ENCODE measurements at regions not wholly inside any gene's neighbourhood (a gene's known extent, or its start where the extent isn't known, plus 50 kb on each side); places are given as distances from the start of the nearest gene placed in this dataset.

DNA sequence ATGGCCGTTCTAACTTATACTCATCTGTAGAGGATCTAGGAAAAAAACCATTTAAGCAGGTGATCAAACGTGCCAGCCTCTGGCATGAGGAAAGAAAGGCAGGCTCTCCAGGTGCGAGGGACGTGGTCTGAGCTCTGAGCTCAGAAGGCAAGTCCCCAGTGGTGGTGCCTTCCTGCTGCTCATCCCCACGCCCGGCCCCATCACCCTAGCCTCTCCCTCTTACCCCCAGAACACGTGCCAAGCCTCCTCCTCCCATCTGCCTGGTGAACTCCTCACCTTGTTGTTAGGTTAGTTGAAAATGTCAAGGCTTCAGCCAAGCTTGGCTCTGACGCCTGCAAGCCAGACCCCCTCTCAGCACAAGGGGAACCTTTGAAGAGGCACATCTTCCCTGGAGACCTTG is 571.2 kb upstream of the MKI67 start:
- Mint-ChIP-seq H3K4me1 (ENCODE audit: low read depth, unreplicated experiment) (peaks cover 6% of the 10 kb centered on the region), H3K36me3 (ENCODE audit: unreplicated experiment) (no peaks in the 10 kb centered on the region), H3K27me3 (ENCODE audit: unreplicated experiment) (peaks cover 2% of the 10 kb centered on the region), H3K4me3 (ENCODE audit: unreplicated experiment) (no peak overlapping the region), H3K27ac (ENCODE audit: unreplicated experiment) (no peak overlapping the region), H3K9me3 (ENCODE audit: unreplicated experiment) (peaks cover 2% of the 10 kb centered on the region)
- TF ChIP-seq, protein P1, sequence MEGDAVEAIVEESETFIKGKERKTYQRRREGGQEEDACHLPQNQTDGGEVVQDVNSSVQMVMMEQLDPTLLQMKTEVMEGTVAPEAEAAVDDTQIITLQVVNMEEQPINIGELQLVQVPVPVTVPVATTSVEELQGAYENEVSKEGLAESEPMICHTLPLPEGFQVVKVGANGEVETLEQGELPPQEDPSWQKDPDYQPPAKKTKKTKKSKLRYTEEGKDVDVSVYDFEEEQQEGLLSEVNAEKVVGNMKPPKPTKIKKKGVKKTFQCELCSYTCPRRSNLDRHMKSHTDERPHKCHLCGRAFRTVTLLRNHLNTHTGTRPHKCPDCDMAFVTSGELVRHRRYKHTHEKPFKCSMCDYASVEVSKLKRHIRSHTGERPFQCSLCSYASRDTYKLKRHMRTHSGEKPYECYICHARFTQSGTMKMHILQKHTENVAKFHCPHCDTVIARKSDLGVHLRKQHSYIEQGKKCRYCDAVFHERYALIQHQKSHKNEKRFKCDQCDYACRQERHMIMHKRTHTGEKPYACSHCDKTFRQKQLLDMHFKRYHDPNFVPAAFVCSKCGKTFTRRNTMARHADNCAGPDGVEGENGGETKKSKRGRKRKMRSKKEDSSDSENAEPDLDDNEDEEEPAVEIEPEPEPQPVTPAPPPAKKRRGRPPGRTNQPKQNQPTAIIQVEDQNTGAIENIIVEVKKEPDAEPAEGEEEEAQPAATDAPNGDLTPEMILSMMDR (IDR thresholded peaks at IDR 0.05; ENCODE audit: partially characterized antibody, unreplicated experiment) = no peak
- no peak for DNase-seq

- TF ChIP-seq, protein P1 (IDR thresholded peaks at IDR 0.05; ENCODE audit: partially characterized antibody, unreplicated experiment) = no peak
- Mint-ChIP-seq H3K9me3 (ENCODE audit: unreplicated experiment) (no peaks in the 10 kb centered on the region), H3K27ac (ENCODE audit: unreplicated experiment) (no peak overlapping the region), H3K36me3 (ENCODE audit: unreplicated experiment) (peaks cover 8% of the 10 kb centered on the region), H3K27me3 (ENCODE audit: unreplicated experiment) (peaks cover 2% of the 10 kb centered on the region), H3K4me1 (ENCODE audit: low read depth, unreplicated experiment) (no peaks in the 10 kb centered on the region), H3K4me3 (ENCODE audit: unreplicated experiment) (no peak overlapping the region)
- no peak for DNase-seq
These were observed 575.2 kb upstream of the MKI67 start for GRCh38 chr10:128701381-128701780.

DNA sequence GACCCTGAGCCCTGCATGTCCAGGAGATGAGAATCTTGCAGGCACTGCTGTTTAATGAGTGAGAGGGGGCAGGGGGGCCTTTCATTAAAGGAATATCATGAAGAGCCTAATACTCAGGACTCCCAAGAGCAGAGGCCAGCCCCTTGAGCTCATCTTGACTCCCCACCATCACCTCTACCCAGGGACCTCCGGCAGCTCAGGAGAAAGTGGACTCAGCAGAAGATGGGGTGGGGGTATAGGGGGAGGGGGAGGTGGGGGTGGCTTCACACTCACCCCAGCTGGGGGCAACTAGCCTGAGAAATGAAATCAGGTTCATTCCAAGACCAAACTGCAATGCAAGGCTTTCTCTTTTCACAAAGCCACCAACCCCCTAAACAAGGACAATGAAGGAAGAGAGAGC is 575.6 kb upstream of the MKI67 start:
- Mint-ChIP-seq H3K27ac (ENCODE audit: unreplicated experiment) (no peak overlapping the region), H3K4me1 (ENCODE audit: low read depth, unreplicated experiment) (peaks cover 2% of the 10 kb centered on the region), H3K27me3 (ENCODE audit: unreplicated experiment) (peaks cover 2% of the 10 kb centered on the region), H3K36me3 (ENCODE audit: unreplicated experiment) (peaks cover 8% of the 10 kb centered on the region), H3K9me3 (ENCODE audit: unreplicated experiment) (no peaks in the 10 kb centered on the region), H3K4me3 (ENCODE audit: unreplicated experiment) (no peak overlapping the region)
- TF ChIP-seq, protein P1 (IDR thresholded peaks at IDR 0.05; ENCODE audit: partially characterized antibody, unreplicated experiment) = no peak
- no peak for DNase-seq

- no peak overlapping the region for H3K27ac Mint-ChIP-seq (ENCODE audit: unreplicated experiment)
These were observed 578.5 kb upstream of the MKI67 start for GRCh38 chr10:128704716-128705115.

DNA sequence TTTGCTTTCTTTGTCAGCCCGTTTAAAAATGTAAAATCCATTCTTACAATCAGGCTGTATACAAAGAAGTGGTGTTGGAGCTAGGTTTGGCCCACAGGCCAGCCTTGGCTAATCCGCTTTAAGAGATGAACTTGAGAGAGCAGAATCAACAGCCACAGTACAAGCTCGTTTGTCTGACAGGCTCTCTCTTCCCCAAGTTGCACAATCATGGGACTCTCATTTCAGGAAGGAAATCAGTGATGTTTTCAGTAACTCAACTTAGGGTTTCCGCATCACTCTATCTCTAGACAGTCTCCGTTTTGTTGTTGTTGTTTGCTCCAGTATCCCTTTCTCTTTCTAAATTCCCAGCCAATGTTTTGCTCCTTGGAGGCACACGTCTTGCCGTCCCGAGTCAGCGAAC is 582.0 kb upstream of the MKI67 start:
- TF ChIP-seq, protein P1 (IDR thresholded peaks at IDR 0.05; ENCODE audit: partially characterized antibody, unreplicated experiment) = no peak
- H3K4me3 Mint-ChIP-seq (ENCODE audit: unreplicated experiment) = no peak overlapping the region
- peaks cover 8% of the 10 kb centered on the region for H3K36me3 Mint-ChIP-seq (ENCODE audit: unreplicated experiment)
- peaks cover 3% of the 10 kb centered on the region for H3K27me3 Mint-ChIP-seq (ENCODE audit: unreplicated experiment)
- no peak overlapping the region for H3K27ac Mint-ChIP-seq (ENCODE audit: unreplicated experiment)
- peaks cover 2% of the 10 kb centered on the region for H3K4me1 Mint-ChIP-seq (ENCODE audit: low read depth, unreplicated experiment)
- peaks cover 1% of the 10 kb centered on the region for H3K9me3 Mint-ChIP-seq (ENCODE audit: unreplicated experiment)
- DNase-seq = no peak

More at GRCh38 chr10:128704716-128705115, 578.5 kb upstream of the MKI67 start:
- DNase-seq = no peak
- Mint-ChIP-seq H3K27me3 (ENCODE audit: unreplicated experiment) (peaks cover 2% of the 10 kb centered on the region), H3K9me3 (ENCODE audit: unreplicated experiment) (no peaks in the 10 kb centered on the region), H3K4me1 (ENCODE audit: low read depth, unreplicated experiment) (peaks cover 2% of the 10 kb centered on the region), H3K4me3 (ENCODE audit: unreplicated experiment) (no peak overlapping the region), H3K36me3 (ENCODE audit: unreplicated experiment) (peaks cover 8% of the 10 kb centered on the region)
- TF ChIP-seq, protein P1 (IDR thresholded peaks at IDR 0.05; ENCODE audit: partially characterized antibody, unreplicated experiment) = no peak
